ENCODE measurements at regions not wholly inside any gene's neighbourhood (a gene's known extent, or its start where the extent isn't known, plus 50 kb on each side); places are given as distances from the start of the nearest gene placed in this dataset.

DNA sequence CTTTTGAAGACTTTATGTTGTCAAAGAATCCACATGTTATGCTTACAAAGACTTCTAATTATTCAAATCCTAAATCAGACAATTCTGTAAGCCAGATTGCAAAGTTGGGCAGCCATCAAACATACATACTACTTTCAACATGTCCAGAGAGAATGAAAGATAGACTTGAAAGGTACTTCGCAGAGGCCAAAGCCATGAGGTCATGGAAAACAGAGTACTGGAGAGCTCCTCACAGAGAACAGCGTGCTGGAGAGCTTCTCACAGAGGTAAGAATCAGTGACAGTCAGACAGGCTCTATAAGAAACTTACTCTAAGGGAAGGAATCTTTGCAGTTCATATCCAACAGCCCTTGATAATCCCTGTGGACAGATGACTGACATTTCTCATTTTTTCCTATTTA is 400.2 kb downstream of the GJA1 start:
- in situ Hi-C loops (cut with HindIII; ENCODE audit: low sequenced_read_pairs): no loop called here

GRCh38 chr6:121837545-121838229 is 402.2 kb downstream of the GJA1 start:
- in situ Hi-C loops (cut with HindIII; ENCODE audit: low sequenced_read_pairs): no loop called here
- DNase-seq (ENCODE audit: low spot score): no peak

More for the DNA sequence above, 400.2 kb downstream of the GJA1 start:
- no peak for DNase-seq (ENCODE audit: low spot score)

DNA sequence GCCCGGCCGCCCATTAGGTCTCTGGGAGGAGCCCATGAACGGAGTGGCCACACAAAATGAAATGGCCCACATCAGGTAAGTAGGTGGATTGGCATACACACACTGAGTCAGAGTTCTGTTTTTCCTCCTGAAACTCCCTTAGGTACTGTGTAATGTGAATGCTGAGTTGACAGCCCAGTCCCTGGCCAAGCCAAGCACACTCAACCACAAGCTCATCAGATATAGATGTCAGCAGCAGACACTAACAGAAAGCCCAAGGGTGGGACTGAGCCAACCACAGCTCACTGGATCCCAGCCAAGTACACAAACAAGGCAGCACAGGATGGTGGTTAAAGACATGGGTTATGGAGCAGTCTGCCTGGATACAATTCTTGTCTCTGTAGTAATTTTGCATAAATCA is 403.4 kb downstream of the GJA1 start:
- no peak for DNase-seq (ENCODE audit: low spot score)
- in situ Hi-C loops (cut with HindIII; ENCODE audit: low sequenced_read_pairs): no loop called here

DNA sequence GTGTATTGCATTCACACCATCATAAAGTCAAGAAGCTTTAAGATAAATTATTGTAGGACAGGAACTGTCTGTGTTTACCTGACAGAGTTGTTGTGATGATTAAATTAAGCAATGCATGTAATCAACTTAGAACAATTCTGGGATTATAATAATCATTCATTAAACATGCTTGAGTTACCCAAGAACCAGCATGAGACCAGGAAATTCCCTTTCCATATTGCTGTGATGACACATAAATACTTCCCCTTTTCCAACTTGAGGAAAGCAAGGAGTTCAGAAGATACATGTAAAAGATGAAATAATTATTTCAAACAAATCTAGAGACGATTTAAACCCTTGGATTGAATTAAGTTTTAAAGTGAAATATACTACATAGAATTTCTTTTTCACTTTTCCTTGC is 404.4 kb downstream of the GJA1 start:
- in situ Hi-C loops (cut with HindIII; ENCODE audit: low sequenced_read_pairs): no loop called here
- DNase-seq (ENCODE audit: low spot score): no peak

GRCh38 chr6:121844898-121845297 is 409.5 kb downstream of the GJA1 start:
- DNase-seq (ENCODE audit: low spot score): no peak
- in situ Hi-C loops (cut with HindIII; ENCODE audit: low sequenced_read_pairs): no loop called here

- in situ Hi-C loops (cut with HindIII; ENCODE audit: low sequenced_read_pairs): no loop called here
Measured at GRCh38 chr6:121847806-121848522, 412.5 kb downstream of the GJA1 start.

DNA sequence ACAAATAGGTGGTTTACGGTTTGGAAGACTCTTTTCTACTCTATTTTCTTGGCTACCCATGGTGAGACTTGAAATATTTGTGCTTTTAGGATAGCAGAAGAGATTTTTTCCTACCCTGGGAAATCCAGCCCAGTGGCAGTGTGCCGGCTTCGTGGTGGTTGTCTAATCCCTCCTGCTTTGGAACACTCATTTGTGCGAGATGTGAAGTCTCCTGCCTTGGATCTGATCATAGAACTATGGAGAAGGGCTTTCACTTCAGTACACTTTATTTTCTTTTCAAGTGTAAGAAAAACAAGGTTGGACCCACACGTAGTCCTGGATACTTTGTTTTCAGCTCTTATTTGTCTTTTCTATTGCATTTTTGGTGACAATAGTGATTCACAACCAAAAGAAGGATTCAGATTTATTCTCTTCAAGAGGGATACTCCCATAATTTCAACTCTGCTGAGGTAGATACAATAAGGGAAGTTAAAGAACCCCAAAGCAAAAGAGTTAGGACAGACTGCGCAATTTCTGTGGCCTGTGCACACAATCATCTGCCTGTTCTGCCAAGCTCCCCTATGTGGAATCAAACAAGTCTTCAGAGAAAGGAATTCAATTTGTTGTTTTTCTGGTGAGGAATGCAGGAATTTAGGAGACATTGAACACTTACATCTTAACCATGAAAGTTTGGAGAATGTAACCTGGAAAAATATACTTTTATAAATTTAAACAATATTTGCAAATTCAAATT is 413.2 kb downstream of the GJA1 start:
- peak; percentile 48 for DNase-seq (ENCODE audit: low spot score)
- in situ Hi-C loops (cut with HindIII; ENCODE audit: low sequenced_read_pairs): no loop called here

More at GRCh38 chr6:121847806-121848522, 412.5 kb downstream of the GJA1 start:
- DNase-seq (ENCODE audit: low spot score): peak; percentile 58

- peak; percentile 62 for DNase-seq (ENCODE audit: low spot score)
- in situ Hi-C loops (cut with HindIII; ENCODE audit: low sequenced_read_pairs): no loop called here
Measured at GRCh38 chr6:121849477-121849876, 414.0 kb downstream of the GJA1 start.

DNA sequence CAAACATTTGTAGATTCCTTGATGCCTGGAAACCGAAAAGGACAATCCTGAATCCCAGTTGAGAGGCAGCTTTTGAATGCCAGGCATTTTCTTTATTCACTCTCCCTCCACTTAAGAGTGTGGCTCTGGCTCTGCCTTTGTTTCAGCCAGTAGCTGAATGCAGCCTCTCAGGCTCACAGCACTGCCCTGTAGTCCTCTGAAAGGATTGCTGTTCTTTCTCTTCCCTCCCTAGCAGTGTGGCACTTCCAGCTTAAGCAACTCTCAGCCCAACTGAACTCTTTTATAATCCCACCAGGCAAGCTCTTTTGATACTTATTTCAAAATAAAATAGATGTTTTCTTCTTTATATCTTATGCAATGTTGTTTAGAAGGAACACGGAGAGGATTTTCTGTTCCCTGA is 415.6 kb downstream of the GJA1 start:
- peak; percentile 34 for DNase-seq (ENCODE audit: low spot score)
- in situ Hi-C loops (cut with HindIII; ENCODE audit: low sequenced_read_pairs): no loop called here

- in situ Hi-C loops (cut with HindIII; ENCODE audit: low sequenced_read_pairs): no loop called here
- no peak for DNase-seq (ENCODE audit: low spot score)
Measured at GRCh38 chr6:121853686-121854085, 418.2 kb downstream of the GJA1 start.

- no peak for DNase-seq (ENCODE audit: low spot score)
- in situ Hi-C loops (cut with HindIII; ENCODE audit: low sequenced_read_pairs): no loop called here
Measured at GRCh38 chr6:121855521-121855920, 420.1 kb downstream of the GJA1 start.

DNA sequence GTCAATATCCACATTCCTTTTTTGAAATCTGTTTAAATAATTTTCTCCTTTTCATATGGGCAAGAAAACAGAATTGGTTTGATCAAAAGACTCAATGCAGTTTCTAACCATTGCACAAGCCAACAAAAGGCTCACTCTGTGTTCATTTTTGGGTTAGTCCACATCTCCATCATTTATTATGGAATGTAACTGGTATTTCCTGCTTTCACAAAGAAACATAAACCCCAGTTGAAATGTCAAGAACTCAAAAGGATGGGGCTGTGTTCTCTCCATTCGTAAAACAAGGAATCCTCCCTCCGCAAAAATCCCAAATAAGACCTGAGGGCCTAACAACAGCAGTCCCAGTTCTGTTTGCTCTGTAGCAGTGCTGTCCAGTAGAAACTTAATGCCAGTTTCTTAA is 420.9 kb downstream of the GJA1 start:
- in situ Hi-C loops (cut with HindIII; ENCODE audit: low sequenced_read_pairs): no loop called here

GRCh38 chr6:121857551-121857950 is 422.1 kb downstream of the GJA1 start:
- in situ Hi-C loops (cut with HindIII; ENCODE audit: low sequenced_read_pairs): no loop called here

More for the DNA sequence above, 420.9 kb downstream of the GJA1 start:
- no peak for DNase-seq (ENCODE audit: low spot score)

DNA sequence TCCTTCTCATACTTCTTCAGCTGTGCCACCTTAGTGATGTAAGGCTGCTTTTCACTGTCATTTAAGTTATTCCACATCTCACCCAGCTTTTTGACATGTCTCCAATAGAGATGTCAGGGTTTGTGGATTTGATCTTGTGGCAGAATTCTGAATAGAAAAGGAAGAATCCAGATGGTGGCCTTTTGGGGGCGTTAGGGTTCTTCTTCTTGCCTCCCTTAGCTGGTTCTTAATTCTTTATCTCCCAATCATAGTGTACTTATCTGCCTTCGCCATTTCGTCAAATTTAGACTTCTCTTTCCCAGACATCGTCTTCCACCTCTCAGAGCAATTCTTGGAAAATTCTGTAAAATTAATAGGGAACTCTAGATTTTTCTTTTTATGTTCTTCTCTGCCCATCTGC is 422.9 kb downstream of the GJA1 start:
- in situ Hi-C loops (cut with HindIII; ENCODE audit: low sequenced_read_pairs): no loop called here
- no peak for DNase-seq (ENCODE audit: low spot score)

More at GRCh38 chr6:121857551-121857950, 422.1 kb downstream of the GJA1 start:
- DNase-seq (ENCODE audit: low spot score): no peak

GRCh38 chr6:121858986-121859385 is 423.5 kb downstream of the GJA1 start:
- DNase-seq (ENCODE audit: low spot score): no peak
- in situ Hi-C loops (cut with HindIII; ENCODE audit: low sequenced_read_pairs): no loop called here

GRCh38 chr6:121865811-121866210 is 430.4 kb downstream of the GJA1 start:
- in situ Hi-C loops (cut with HindIII; ENCODE audit: low sequenced_read_pairs): no loop called here
- DNase-seq (ENCODE audit: low spot score): no peak

GRCh38 chr6:121867095-121867494 is 431.6 kb downstream of the GJA1 start:
- in situ Hi-C loops (cut with HindIII; ENCODE audit: low sequenced_read_pairs): no loop called here
- no peak for DNase-seq (ENCODE audit: low spot score)

DNA sequence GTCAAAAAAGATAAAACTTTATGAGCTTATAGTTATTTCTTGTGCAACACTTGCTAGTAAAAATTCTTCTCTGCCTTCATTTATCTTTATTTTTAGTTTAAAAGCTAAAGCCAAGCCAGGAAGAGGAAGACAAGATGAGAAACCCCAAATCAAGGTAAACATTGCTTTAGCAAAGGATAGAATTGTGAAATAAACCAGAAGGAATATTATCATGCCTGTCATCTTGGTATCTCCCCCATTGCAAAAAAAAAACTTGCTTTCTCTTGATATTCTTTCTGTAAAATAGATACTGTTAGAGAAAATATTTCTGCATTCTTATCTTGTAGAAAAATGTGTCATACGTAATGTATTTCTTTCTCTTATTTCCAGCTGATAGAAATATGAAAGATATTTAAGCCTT is 432.8 kb downstream of the GJA1 start:
- DNase-seq (ENCODE audit: low spot score): no peak
- in situ Hi-C loops (cut with HindIII; ENCODE audit: low sequenced_read_pairs): no loop called here

DNA sequence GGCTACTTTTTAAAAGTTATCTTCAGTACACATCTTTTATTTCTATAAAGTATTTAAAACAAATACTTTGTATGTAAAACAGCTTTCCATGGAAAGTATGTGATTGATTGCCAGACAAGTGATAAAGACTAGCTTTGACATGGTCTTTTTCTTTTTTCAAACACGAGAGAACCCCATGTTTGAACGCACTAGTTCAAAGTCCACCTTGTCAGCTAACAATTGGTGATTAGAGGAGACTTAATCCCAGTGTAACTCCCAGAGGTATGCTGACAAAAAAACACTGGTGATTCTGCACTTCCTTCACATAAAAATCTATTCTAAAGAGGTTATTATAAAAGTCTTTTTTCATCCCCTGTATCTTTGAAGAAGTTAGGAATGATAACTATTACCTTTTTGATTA is 438.1 kb downstream of the GJA1 start:
- in situ Hi-C loops (cut with HindIII; ENCODE audit: low sequenced_read_pairs): no loop called here
- no peak for DNase-seq (ENCODE audit: low spot score)

DNA sequence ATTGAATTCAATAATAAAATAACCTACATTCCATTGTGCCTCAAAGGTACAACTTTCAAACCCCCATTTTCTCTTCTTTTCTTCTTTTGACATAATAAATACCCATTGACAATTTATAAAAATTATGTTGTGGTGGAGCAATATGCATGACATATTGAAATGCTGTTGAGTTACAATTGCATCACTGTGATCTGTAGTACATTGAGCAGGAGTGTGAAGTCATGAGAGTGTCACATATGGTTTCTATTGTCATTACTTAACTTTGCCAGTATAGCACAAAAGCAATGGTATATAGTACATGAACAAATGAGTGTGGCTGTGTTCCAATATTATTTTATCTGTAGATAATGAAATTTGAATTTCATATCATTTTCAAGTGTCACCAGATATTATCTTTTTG is 441.3 kb downstream of the GJA1 start:
- DNase-seq (ENCODE audit: low spot score): no peak
- in situ Hi-C loops (cut with HindIII; ENCODE audit: low sequenced_read_pairs): no loop called here
